ENCODE measurements at regions not wholly inside any gene's neighbourhood (a gene's known extent, or its start where the extent isn't known, plus 50 kb on each side); places are given as distances from the start of the nearest gene placed in this dataset.

GRCh38 chr4:111400741-111401140 lies 744.5 kb upstream of the FAM241A start:
- 40% methylated on average over 4 of the region's 4 CpGs for WGBS
- TF ChIP-seq POLR2AphosphoS5 (IDR thresholded peaks at IDR 0.05): no peak
- TF ChIP-seq POLR2A (IDR thresholded peaks at IDR 0.05): no peak
- no peak for TF ChIP-seq EP300 (IDR thresholded peaks at IDR 0.05)
- TF ChIP-seq CTCF (IDR thresholded peaks at IDR 0.05): no peak
- H3K27ac ChIP-seq: no peak overlapping the region
- H3K4me3 ChIP-seq: no peak overlapping the region
- H3K36me3 ChIP-seq: no peaks in the 10 kb centered on the region
- no peaks in the 10 kb centered on the region for H3K9me3 ChIP-seq
- no peaks in the 10 kb centered on the region for H3K27me3 ChIP-seq
- DNase-seq (ENCODE audit: low spot score in 2 of 2): no peak
- H3K4me1 ChIP-seq: no peaks in the 10 kb centered on the region

GRCh38 chr4:111404673-111405072 lies 740.6 kb upstream of the FAM241A start:
- DNase-seq (ENCODE audit: low spot score in 2 of 2): no peak
- Histone ChIP-seq H3K27me3 (no peaks in the 10 kb centered on the region), H3K27ac (no peak overlapping the region), H3K4me3 (no peak overlapping the region), H3K36me3 (no peaks in the 10 kb centered on the region), H3K9me3 (no peaks in the 10 kb centered on the region), H3K4me1 (no peaks in the 10 kb centered on the region)
- TF ChIP-seq POLR2A (IDR thresholded peaks at IDR 0.05) (no peak), EP300 (IDR thresholded peaks at IDR 0.05) (no peak), POLR2AphosphoS5 (IDR thresholded peaks at IDR 0.05) (no peak), CTCF (IDR thresholded peaks at IDR 0.05) (no peak)
- WGBS: 85% methylated on average over 3 of the region's 3 CpGs

GRCh38 chr4:111405989-111406388 lies 739.3 kb upstream of the FAM241A start:
- Histone ChIP-seq H3K36me3 (no peaks in the 10 kb centered on the region), H3K27me3 (no peaks in the 10 kb centered on the region), H3K4me1 (no peaks in the 10 kb centered on the region), H3K4me3 (no peak overlapping the region), H3K9me3 (no peaks in the 10 kb centered on the region), H3K27ac (no peak overlapping the region)
- DNase-seq (ENCODE audit: low spot score in 2 of 2): no peak
- no peak for TF ChIP-seq CTCF (IDR thresholded peaks at IDR 0.05)
- no peak for TF ChIP-seq POLR2AphosphoS5 (IDR thresholded peaks at IDR 0.05)
- no peak for TF ChIP-seq POLR2A (IDR thresholded peaks at IDR 0.05)
- no peak for TF ChIP-seq EP300 (IDR thresholded peaks at IDR 0.05)
- 39% methylated on average over 5 of the region's 5 CpGs for WGBS

GRCh38 chr4:111410571-111410970 lies 734.7 kb upstream of the FAM241A start:
- TF ChIP-seq CTCF (IDR thresholded peaks at IDR 0.05): no peak
- no peak for TF ChIP-seq EP300 (IDR thresholded peaks at IDR 0.05)
- TF ChIP-seq POLR2AphosphoS5 (IDR thresholded peaks at IDR 0.05): no peak
- TF ChIP-seq POLR2A (IDR thresholded peaks at IDR 0.05): no peak
- H3K4me1 ChIP-seq: no peaks in the 10 kb centered on the region
- no peaks in the 10 kb centered on the region for H3K9me3 ChIP-seq

GRCh38 chr4:111417521-111417920 lies 727.7 kb upstream of the FAM241A start:
- no peak for DNase-seq (ENCODE audit: low spot score in 2 of 2)
- Histone ChIP-seq H3K27me3 (no peaks in the 10 kb centered on the region), H3K36me3 (no peaks in the 10 kb centered on the region), H3K27ac (no peak overlapping the region), H3K4me3 (no peak overlapping the region), H3K4me1 (no peaks in the 10 kb centered on the region), H3K9me3 (no peaks in the 10 kb centered on the region)
- TF ChIP-seq EP300 (IDR thresholded peaks at IDR 0.05): no peak
- TF ChIP-seq POLR2AphosphoS5 (IDR thresholded peaks at IDR 0.05): no peak
- TF ChIP-seq CTCF (IDR thresholded peaks at IDR 0.05): no peak
- no peak for TF ChIP-seq POLR2A (IDR thresholded peaks at IDR 0.05)

More at GRCh38 chr4:111410571-111410970, 734.7 kb upstream of the FAM241A start:
- H3K27ac ChIP-seq: no peak overlapping the region
- H3K27me3 ChIP-seq: no peaks in the 10 kb centered on the region
- H3K4me3 ChIP-seq: no peak overlapping the region
- no peaks in the 10 kb centered on the region for H3K36me3 ChIP-seq
- no peak for DNase-seq (ENCODE audit: low spot score in 2 of 2)

Data from suprapubic skin (tissue), 4 donors.